HCT116 (cell line): ENCODE measurements at regions not wholly inside any gene's neighbourhood (a gene's known extent, or its start where the extent isn't known, plus 50 kb on each side); places are given as distances from the start of the nearest gene placed in this dataset.
"Not testable (repeated sequence)": the region's sequence is repeated elsewhere in the genome, so short reads cannot be mapped to it uniquely, and the experiment has no call there.

Experiments used
- ATAC-seq: fragments of 200-7000 bp; cut with Tn5 transposase; 2 replicates; pipeline ENCODE4 v1.9.1; 2020; ENCODE audit warnings: mild to moderate bottlenecking, moderate library complexity
- BruUV-seq: library from RNA; stranded (reverse); fragments of 400-500 nt; replicated peaks from 2 replicates; lab custom pipeline; 2021; lab: Mats Ljungman, UMichigan
- CTCF ChIA-PET: fragments of 300-600 bp; sonication (Branson Sonifier 250); formaldehyde crosslinking; loops from one replicate; lab custom pipeline; 2021; ENCODE audit warnings: antibody characterized with exemption; lab: Charles Lee
- POLR2A ChIA-PET: fragments of 300-600, 350-600 bp; sonication (Branson Sonifier 250); formaldehyde crosslinking; loops from one replicate; lab custom pipeline; 2021; ENCODE audit warnings: antibody characterized with exemption; lab: Charles Lee
- RAD21 ChIA-PET, 2 experiments: fragments of 300-600 bp; sonication (Branson Sonifier 250); formaldehyde crosslinking; loops; one replicate each; lab custom pipeline; 2023; ENCODE audit warnings: low total read pairs in 2 of 2; ENCODE audit not compliant: uncharacterized antibody in 2 of 2, unreplicated experiment in 2 of 2, low non-redundant PET in 1 of 2; lab: Charles Lee
- DNase-seq: peaks from one replicate; pipeline ENCODE4 v3.0.0-alpha.2; 2010; ENCODE audit warnings: low read depth, low spot score
- H2AFZ ChIP-seq: fragments of 200-600 bp; shearing (Covaris generic), sonication (generic); 2 replicates; pipeline ENCODE4 v1.6.1; 2017; ENCODE audit warnings: low read depth, mixed run types, mixed read lengths, antibody characterized with exemption, low read length; ENCODE audit not compliant: poor library complexity, severe bottlenecking
- H3K27ac ChIP-seq: 2 replicates; pipeline ENCODE4 v1.5.1; 2012; ENCODE audit warnings: low read depth, low read length
- H3K27me3 ChIP-seq: fragments of 200-600 bp; sonication (generic); 2 replicates; pipeline ENCODE4 v1.6.1; 2016; ENCODE audit warnings: mixed run types, low read length, mixed read lengths; ENCODE audit not compliant: insufficient read depth
- H3K36me3 ChIP-seq, 2 experiments: fragments of 200-500 bp in 1 of 2; fragments of 200-600 bp in 1 of 2; sonication (Bioruptor generic) in 1 of 2; sonication (generic) in 1 of 2; 2 replicates each; pipeline versions ENCODE4 v1.5.1 to v1.6.1; 2014 to 2016; ENCODE audit warnings: low read length in 2 of 2, inconsistent platforms in 1 of 2, mixed read lengths in 1 of 2, mixed run types in 1 of 2; ENCODE audit not compliant: insufficient read depth in 2 of 2, control insufficient read depth in 1 of 2
- H3K4me1 ChIP-seq, 2 experiments: fragments of 200-600 bp in 1 of 2; sonication (generic) in 1 of 2; 2 replicates each; pipeline versions ENCODE4 v1.5.1 to v1.6.1; 2012 to 2017; ENCODE audit warnings: low read length in 2 of 2, inconsistent platforms in 1 of 2, mild to moderate bottlenecking in 1 of 2, mixed read lengths in 1 of 2, mixed run types in 1 of 2, moderate library complexity in 1 of 2; ENCODE audit not compliant: insufficient read depth in 2 of 2, control insufficient read depth in 1 of 2
- H3K4me2 ChIP-seq: fragments of 200-600 bp; sonication (generic); 2 replicates; pipeline ENCODE4 v1.6.1; 2017; ENCODE audit warnings: mixed run types, low read length, mixed read lengths
- H3K4me3 ChIP-seq, 2 experiments: fragments of 200-600 bp in 1 of 2; sonication (generic) in 1 of 2; replicated peaks in 1 of 2; 2 replicates each; pipeline ENCODE4 v1.5.1; 2011 to 2016; ENCODE audit warnings: low read length in 2 of 2, control low read depth in 1 of 2, low read depth in 1 of 2, mild to moderate bottlenecking in 1 of 2, mixed read lengths in 1 of 2, mixed run types in 1 of 2
- H3K79me2 ChIP-seq: fragments of 200-600 bp; sonication (generic); 2 replicates; pipeline ENCODE4 v1.6.1; 2017; ENCODE audit warnings: mild to moderate bottlenecking, mixed run types, low read length, moderate library complexity, mixed read lengths; ENCODE audit not compliant: insufficient read depth
- H3K9ac ChIP-seq: fragments of 200-600 bp; sonication (generic); 2 replicates; pipeline ENCODE4 v1.6.1; 2016; ENCODE audit warnings: low read length, mixed read lengths
- H3K9me2 ChIP-seq: fragments of 200-600 bp; sonication (generic), shearing (Covaris generic); 2 replicates; pipeline ENCODE4 v1.6.1; 2017; ENCODE audit warnings: mixed run types, mild to moderate bottlenecking, moderate library complexity; ENCODE audit not compliant: insufficient read depth
- H3K9me3 ChIP-seq, 2 experiments: fragments of 200-500 bp in 1 of 2; fragments of 200-600 bp in 1 of 2; sonication (Bioruptor generic) in 1 of 2; sonication (generic) in 1 of 2; 2 replicates each; pipeline ENCODE4 v1.6.1; 2014 to 2017; ENCODE audit warnings: low read length in 2 of 2, mixed read lengths in 2 of 2, inconsistent platforms in 1 of 2, low read depth in 1 of 2, mild to moderate bottlenecking in 1 of 2, mixed run types in 1 of 2, moderate library complexity in 1 of 2; ENCODE audit not compliant: control insufficient read depth in 1 of 2, insufficient read depth in 1 of 2
- H4K20me1 ChIP-seq: fragments of 200-600 bp; sonication (generic), shearing (Covaris generic); 2 replicates; pipeline ENCODE4 v1.6.1; 2017; ENCODE audit warnings: mixed run types, mild to moderate bottlenecking, moderate library complexity; ENCODE audit not compliant: insufficient read depth
- CBX3 ChIP-seq: IDR thresholded peaks from 2 replicates; pipeline ENCODE4 v1.6.1; 2012; ENCODE audit warnings: low read depth
- EGR1 ChIP-seq: IDR thresholded peaks from 2 replicates; pipeline ENCODE4 v1.6.1; 2012; ENCODE audit warnings: low read depth
- EZH2phosphoT487 ChIP-seq: fragments of 200-600 bp; IDR thresholded peaks from 2 replicates; pipeline ENCODE4 v1.6.1; 2018; ENCODE audit warnings: antibody characterized with exemption, borderline replicate concordance
- FOSL1 ChIP-seq: IDR thresholded peaks from 2 replicates; pipeline ENCODE4 v1.6.1; 2012; ENCODE audit warnings: low read depth
- JUND ChIP-seq: IDR thresholded peaks from 2 replicates; pipeline ENCODE4 v1.6.1; 2012
- POLR2AphosphoS5 ChIP-seq: IDR thresholded peaks from 2 replicates; pipeline ENCODE4 v1.6.1; 2011; ENCODE audit warnings: mild to moderate bottlenecking, low read depth, low read length, moderate library complexity
- RAD21 ChIP-seq: IDR thresholded peaks from 2 replicates; pipeline ENCODE4 v1.6.1; 2012; ENCODE audit warnings: low read depth, mild to moderate bottlenecking
- SP1 ChIP-seq: IDR thresholded peaks from 2 replicates; pipeline ENCODE4 v1.6.1; 2012; ENCODE audit warnings: low read depth
- ZNF274 ChIP-seq: fragments of 200-500 bp; sonication (Bioruptor generic); IDR thresholded peaks from 2 replicates; pipeline ENCODE4 v1.6.1; 2014; ENCODE audit warnings: mild to moderate bottlenecking, low read depth, low read length, inconsistent platforms
- intact Hi-C: fragments of 100-400 bp; cut with micrococcal nuclease; formaldehyde crosslinking; loops from 2 replicates; pipeline ENCODE4 v1.10.0; 2022
- TF ChIP-seq, protein P1 (sequence below), 3 experiments: fragments of 200-600 bp in 1 of 3; sonication (generic) in 1 of 3; IDR thresholded peaks in 2 of 3; conservative IDR thresholded peaks in 1 of 3; 2 replicates each; pipeline ENCODE4 v1.5.1; 2012 to 2017; ENCODE audit warnings: low read depth in 2 of 3, low read length in 2 of 3, antibody characterized with exemption in 1 of 3, borderline replicate concordance in 1 of 3, control low read depth in 1 of 3, mild to moderate bottlenecking in 1 of 3, mixed read lengths in 1 of 3, mixed run types in 1 of 3, moderate library complexity in 1 of 3; ENCODE audit not compliant: insufficient read depth in 1 of 3
- TF ChIP-seq, protein P2 (sequence below): IDR thresholded peaks from 2 replicates; pipeline ENCODE4 v1.6.1; 2012
- TF ChIP-seq, protein P3 (sequence below): IDR thresholded peaks from 2 replicates; pipeline ENCODE4 v1.6.1; 2012; ENCODE audit warnings: low read depth

DNA sequence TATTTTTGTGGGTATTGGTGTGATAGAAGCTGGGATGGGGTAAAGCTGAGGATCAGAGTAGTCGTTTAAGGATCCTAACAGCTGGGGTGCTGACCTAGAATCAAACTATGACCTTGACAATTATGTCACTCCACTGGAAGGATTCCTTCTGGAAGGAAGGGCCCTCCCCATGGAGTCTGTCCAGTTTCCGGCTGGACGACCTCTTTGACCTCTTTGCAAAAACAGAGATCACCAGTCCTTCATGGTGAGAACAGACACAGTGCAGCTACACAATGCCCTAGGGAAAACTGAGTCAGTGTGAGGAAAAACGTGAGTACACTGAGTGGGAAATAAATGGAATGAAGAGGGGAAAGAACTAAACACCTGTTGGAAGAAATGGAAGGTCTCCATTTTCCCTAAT lies 445.6 kb downstream of the MAT2B start (continued):
- TF ChIP-seq, protein P1, sequence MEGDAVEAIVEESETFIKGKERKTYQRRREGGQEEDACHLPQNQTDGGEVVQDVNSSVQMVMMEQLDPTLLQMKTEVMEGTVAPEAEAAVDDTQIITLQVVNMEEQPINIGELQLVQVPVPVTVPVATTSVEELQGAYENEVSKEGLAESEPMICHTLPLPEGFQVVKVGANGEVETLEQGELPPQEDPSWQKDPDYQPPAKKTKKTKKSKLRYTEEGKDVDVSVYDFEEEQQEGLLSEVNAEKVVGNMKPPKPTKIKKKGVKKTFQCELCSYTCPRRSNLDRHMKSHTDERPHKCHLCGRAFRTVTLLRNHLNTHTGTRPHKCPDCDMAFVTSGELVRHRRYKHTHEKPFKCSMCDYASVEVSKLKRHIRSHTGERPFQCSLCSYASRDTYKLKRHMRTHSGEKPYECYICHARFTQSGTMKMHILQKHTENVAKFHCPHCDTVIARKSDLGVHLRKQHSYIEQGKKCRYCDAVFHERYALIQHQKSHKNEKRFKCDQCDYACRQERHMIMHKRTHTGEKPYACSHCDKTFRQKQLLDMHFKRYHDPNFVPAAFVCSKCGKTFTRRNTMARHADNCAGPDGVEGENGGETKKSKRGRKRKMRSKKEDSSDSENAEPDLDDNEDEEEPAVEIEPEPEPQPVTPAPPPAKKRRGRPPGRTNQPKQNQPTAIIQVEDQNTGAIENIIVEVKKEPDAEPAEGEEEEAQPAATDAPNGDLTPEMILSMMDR (IDR thresholded peaks at IDR 0.05 in 2 of 3, conservative IDR thresholded peaks at IDR 0.05 in 1 of 3; ENCODE audit: borderline replicate concordance in 1 of 3, insufficient read depth in 1 of 3, low read depth in 2 of 3, low read length in 2 of 3): no peak

DNA sequence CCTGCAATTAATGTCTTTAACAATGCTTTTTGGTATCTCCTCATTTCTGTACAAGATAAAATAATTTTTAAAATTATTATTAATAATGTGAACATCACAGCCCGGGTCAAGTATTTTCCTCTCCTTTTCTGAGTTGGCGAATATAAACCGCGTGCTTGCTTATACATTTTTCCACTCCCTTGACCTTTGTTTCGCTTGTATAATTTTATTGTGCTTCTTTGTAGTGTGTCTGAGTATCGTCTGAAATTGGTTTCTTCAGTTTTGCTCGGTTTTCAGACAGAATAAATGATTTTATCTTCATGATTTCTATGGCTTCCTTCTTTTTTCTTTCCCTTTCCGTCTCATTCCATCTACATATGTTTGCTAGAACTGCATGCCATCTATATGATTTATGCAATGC lies 448.5 kb downstream of the MAT2B start:
- Histone ChIP-seq H3K79me2 (no peaks in the 10 kb centered on the region), H3K27me3 (no peaks in the 10 kb centered on the region), H4K20me1 (no peaks in the 10 kb centered on the region; the same call in 1 of the 2 replicates), H3K36me3 (no peaks in the 10 kb centered on the region), H3K9me2 (no peaks in the 10 kb centered on the region), H2AFZ (no peak overlapping the region), H3K4me2 (no peak overlapping the region), H3K9me3 (peaks cover 3 to 8% of the 10 kb centered on the region in 2 experiments; a peak in 1 of 4 replicates), H3K4me3 (no peak overlapping the region), H3K27ac (no peak overlapping the region), H3K4me1 (no peaks in the 10 kb centered on the region), H3K9ac (no peak overlapping the region)
- DNase-seq (no peak), ATAC-seq (no peak)
- POLR2A ChIA-PET: no interaction called here
- CTCF ChIA-PET: no interaction called here
- intact Hi-C loops: no loop called here
- RAD21 ChIA-PET: no interaction called here
- no peak for TF ChIP-seq EZH2phosphoT487
- TF ChIP-seq EGR1: no peak
- no peak for TF ChIP-seq FOSL1
- no peak for TF ChIP-seq RAD21
- TF ChIP-seq SP1: no peak
- TF ChIP-seq POLR2AphosphoS5: no peak
- TF ChIP-seq, protein P2, sequence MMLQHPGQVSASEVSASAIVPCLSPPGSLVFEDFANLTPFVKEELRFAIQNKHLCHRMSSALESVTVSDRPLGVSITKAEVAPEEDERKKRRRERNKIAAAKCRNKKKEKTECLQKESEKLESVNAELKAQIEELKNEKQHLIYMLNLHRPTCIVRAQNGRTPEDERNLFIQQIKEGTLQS: no peak
- no peak for TF ChIP-seq ZNF274
- no peak for TF ChIP-seq JUND
- no peak for TF ChIP-seq CBX3
- TF ChIP-seq, protein P3, sequence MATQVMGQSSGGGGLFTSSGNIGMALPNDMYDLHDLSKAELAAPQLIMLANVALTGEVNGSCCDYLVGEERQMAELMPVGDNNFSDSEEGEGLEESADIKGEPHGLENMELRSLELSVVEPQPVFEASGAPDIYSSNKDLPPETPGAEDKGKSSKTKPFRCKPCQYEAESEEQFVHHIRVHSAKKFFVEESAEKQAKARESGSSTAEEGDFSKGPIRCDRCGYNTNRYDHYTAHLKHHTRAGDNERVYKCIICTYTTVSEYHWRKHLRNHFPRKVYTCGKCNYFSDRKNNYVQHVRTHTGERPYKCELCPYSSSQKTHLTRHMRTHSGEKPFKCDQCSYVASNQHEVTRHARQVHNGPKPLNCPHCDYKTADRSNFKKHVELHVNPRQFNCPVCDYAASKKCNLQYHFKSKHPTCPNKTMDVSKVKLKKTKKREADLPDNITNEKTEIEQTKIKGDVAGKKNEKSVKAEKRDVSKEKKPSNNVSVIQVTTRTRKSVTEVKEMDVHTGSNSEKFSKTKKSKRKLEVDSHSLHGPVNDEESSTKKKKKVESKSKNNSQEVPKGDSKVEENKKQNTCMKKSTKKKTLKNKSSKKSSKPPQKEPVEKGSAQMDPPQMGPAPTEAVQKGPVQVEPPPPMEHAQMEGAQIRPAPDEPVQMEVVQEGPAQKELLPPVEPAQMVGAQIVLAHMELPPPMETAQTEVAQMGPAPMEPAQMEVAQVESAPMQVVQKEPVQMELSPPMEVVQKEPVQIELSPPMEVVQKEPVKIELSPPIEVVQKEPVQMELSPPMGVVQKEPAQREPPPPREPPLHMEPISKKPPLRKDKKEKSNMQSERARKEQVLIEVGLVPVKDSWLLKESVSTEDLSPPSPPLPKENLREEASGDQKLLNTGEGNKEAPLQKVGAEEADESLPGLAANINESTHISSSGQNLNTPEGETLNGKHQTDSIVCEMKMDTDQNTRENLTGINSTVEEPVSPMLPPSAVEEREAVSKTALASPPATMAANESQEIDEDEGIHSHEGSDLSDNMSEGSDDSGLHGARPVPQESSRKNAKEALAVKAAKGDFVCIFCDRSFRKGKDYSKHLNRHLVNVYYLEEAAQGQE: no peak
- no TSS peak for BruUV-seq

DNA sequence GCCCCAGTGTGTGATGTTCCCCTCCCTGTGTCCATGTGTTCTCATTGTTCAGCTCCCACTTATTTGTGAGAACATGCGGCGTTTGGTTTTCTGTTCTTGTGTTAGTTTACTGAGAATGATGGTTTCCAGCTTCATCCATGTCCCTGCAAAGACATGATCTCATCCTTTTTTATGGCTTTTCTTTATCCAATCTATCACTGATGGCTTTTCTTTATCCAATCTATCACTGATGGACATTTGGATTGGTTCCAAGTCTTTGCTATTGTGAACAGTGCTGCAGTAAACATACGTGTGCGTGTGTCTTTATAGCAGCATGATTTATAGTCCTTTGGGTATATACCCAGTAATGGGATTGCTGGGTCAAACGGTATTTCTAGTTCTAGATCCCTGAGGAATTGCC lies 455.8 kb downstream of the MAT2B start:
- RAD21 ChIA-PET, H3K9me3 ChIP-seq, H3K27me3 ChIP-seq, H3K4me3 ChIP-seq, H3K9ac ChIP-seq, BruUV-seq, H3K36me3 ChIP-seq, DNase-seq, H3K79me2 ChIP-seq, H4K20me1 ChIP-seq, ATAC-seq, H2AFZ ChIP-seq, H3K4me1 ChIP-seq, H3K4me2 ChIP-seq, CTCF ChIA-PET, POLR2A ChIA-PET, H3K27ac ChIP-seq, H3K9me2 ChIP-seq: not testable (repeated sequence)
- intact Hi-C loops: loop anchor here (10.0 kb wide), 1 partner anchor 1544 kb away; no protein-coding TSS in a partner anchor
